Fibroblast of villous mesenchyme (primary cell): ENCODE measurements at regions not wholly inside any gene's neighbourhood (a gene's known extent, or its start where the extent isn't known, plus 50 kb on each side); places are given as distances from the start of the nearest gene placed in this dataset.
"Not testable (repeated sequence)": the region's sequence is repeated elsewhere in the genome, so short reads cannot be mapped to it uniquely, and the experiment has no call there.

Source experiments
- DNase-seq: peaks from one replicate; pipeline ENCODE4 v3.0.0-alpha.2; 2010; ENCODE audit warnings: low read depth
- H3K4me3 ChIP-seq: 2 replicates; pipeline ENCODE4 v1.5.1; 2011; ENCODE audit warnings: low read depth, mild to moderate bottlenecking, low read length
- CTCF ChIP-seq: IDR thresholded peaks from 2 replicates; pipeline ENCODE4 v1.5.1; 2012; ENCODE audit warnings: low read depth, mild to moderate bottlenecking, low read length; ENCODE audit not compliant: insufficient read depth

DNA sequence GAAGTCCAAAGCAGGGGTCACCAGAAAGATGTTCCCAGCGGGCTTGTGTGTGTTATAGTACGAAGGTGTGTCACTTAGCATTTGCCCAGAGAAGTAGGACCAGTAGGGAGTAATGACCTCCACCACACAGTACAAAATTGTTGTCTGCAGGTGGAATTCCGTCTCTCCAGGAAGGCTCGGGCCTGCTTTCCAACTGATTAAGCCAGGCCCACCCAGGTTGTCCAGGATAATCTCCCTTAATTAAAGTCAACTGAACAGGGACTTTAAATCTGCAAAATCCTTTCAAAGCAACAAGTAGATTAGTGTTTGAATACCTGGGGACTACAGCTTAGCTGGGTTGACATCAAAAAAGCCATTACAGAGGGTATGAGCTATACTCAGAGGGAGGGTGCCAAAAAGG lies 131.3 kb downstream of the BACH1 start:
- H3K4me3 ChIP-seq, result no peak overlapping the region
- no peak for DNase-seq
- TF ChIP-seq CTCF, result no peak

GRCh38 chr21:29430576-29430975 lies 131.9 kb downstream of the BACH1 start:
- H3K4me3 ChIP-seq, result no peak overlapping the region
- no peak for DNase-seq
- TF ChIP-seq CTCF, result no peak

DNA sequence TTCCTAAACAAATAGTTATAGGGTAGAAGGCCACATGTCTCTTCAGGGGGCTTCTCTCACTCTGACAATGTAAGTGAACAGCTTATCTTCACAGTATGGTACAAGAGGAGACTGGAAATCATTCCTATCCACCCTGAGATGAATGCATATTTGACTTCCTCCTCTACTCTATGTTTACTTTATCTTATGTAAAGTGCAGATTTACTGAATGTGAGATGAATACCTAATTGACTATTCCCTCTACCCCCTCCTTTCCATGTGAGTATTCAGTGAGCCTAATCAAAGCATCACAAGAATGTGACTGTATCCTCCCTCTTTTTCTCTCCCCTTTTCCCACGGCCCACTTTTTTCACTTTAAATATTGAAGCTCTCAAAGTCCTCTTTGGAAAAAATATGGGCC lies 132.5 kb downstream of the BACH1 start:
- no peak overlapping the region for H3K4me3 ChIP-seq
- DNase-seq, result no peak
- TF ChIP-seq CTCF, result no peak

GRCh38 chr21:29431680-29432079 lies 133.0 kb downstream of the BACH1 start:
- no peak overlapping the region for H3K4me3 ChIP-seq
- no peak for DNase-seq
- no peak for TF ChIP-seq CTCF

- H3K4me3 ChIP-seq, result no peak overlapping the region
- TF ChIP-seq CTCF, result no peak
- DNase-seq, result peak; percentile 67
Observed at GRCh38 chr21:29433366-29434059, 134.8 kb downstream of the BACH1 start.

- no peak overlapping the region for H3K4me3 ChIP-seq
- TF ChIP-seq CTCF, result no peak
- DNase-seq, result peak; percentile 23
Observed at GRCh38 chr21:29434081-29434480, 135.4 kb downstream of the BACH1 start.

- not testable (repeated sequence) for DNase-seq, H3K4me3 ChIP-seq
Observed at GRCh38 chr21:29434982-29435381, 136.3 kb downstream of the BACH1 start.

- DNase-seq, result no peak
- TF ChIP-seq CTCF, result no peak
Observed at GRCh38 chr21:29436143-29436542, 137.4 kb downstream of the BACH1 start.

More at GRCh38 chr21:29436143-29436542, 137.4 kb downstream of the BACH1 start:
- no peak overlapping the region for H3K4me3 ChIP-seq
